Spleen (tissue), 7 donors: ENCODE measurements at regions not wholly inside any gene's neighbourhood (a gene's known extent, or its start where the extent isn't known, plus 50 kb on each side); places are given as distances from the start of the nearest gene placed in this dataset.

ENCODE experiments used
- POLR2A ChIP-seq, 3 donors: fragments of 450-650 bp; IDR thresholded peaks; one replicate each; pipeline ENCODE4 v1.5.1; 2017; ENCODE audit warnings: antibody characterized with exemption in 3 of 3, mild to moderate bottlenecking in 1 of 3
- TF ChIP-seq, protein P1 (sequence below), 11 experiments: fragments of 200-600 bp in 7 of 11; fragments of 450-650 bp in 4 of 11; sonication (generic) in 4 of 11; IDR thresholded peaks in 8 of 11; conservative IDR thresholded peaks in 3 of 11; 1 replicate in 7 of 11; 2 replicates in 4 of 11; pipeline versions ENCODE4 v1.4.0 to v1.8.0; 2016 to 2021; ENCODE audit warnings: antibody characterized with exemption in 11 of 11, inconsistent platforms in 4 of 11, mild to moderate bottlenecking in 1 of 11
- donor health status: DM: no; HTN: no; CAD: no; lungs with moderate emphysema.
- donor health status: DM: no; HTN: no; CAD: no.
- donor health status: DM: no; HTN: no; CAD: no.

DNA sequence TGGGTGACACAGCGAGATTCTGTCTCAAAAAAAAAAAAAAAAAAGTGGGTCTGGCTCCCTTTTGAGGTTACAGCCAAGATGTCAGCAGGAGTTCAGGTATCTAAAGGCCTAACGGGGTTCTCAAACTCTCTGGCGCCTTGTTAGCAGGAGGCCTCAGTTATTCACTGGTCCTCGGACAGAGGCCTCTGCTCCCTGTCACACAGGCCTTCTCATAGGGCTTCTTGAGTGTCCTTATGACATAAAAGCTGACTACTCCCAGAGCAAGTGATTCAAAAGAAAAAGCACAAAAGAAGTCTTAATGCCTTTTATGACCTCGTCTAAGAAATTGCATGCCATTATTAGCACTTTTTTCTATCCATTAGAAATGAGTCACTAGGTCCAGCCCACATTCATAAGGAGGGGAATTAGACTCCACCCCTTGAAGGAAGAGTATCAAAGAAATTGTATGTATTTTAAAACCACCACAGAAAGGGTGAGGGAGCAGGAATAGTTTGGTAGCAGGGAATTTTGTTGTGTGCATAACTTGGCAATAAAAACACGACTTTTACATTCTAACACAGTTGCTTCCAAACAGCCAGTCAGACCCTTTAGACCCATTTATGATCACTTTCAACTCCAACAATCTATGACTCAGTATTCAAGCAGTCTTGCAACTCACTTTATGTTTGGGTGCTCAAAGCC lies 90.3 kb downstream of the MEX3B start:
- TF ChIP-seq, protein P1, sequence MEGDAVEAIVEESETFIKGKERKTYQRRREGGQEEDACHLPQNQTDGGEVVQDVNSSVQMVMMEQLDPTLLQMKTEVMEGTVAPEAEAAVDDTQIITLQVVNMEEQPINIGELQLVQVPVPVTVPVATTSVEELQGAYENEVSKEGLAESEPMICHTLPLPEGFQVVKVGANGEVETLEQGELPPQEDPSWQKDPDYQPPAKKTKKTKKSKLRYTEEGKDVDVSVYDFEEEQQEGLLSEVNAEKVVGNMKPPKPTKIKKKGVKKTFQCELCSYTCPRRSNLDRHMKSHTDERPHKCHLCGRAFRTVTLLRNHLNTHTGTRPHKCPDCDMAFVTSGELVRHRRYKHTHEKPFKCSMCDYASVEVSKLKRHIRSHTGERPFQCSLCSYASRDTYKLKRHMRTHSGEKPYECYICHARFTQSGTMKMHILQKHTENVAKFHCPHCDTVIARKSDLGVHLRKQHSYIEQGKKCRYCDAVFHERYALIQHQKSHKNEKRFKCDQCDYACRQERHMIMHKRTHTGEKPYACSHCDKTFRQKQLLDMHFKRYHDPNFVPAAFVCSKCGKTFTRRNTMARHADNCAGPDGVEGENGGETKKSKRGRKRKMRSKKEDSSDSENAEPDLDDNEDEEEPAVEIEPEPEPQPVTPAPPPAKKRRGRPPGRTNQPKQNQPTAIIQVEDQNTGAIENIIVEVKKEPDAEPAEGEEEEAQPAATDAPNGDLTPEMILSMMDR (IDR thresholded peaks at IDR 0.05 in 8 of 11, conservative IDR thresholded peaks at IDR 0.05 in 3 of 11) = no peak
- TF ChIP-seq POLR2A (IDR thresholded peaks at IDR 0.05) = no peak
